ENCODE measurements at regions not wholly inside any gene's neighbourhood (a gene's known extent, or its start where the extent isn't known, plus 50 kb on each side); places are given as distances from the start of the nearest gene placed in this dataset.

GRCh38 chr2:41759880-41760279 is 287.9 kb upstream of the PKDCC start:
- ATAC-seq (ENCODE audit: low read depth) = no peak
- no peaks in the 10 kb centered on the region for H3K36me3 Mint-ChIP-seq

GRCh38 chr2:41763141-41763540 is 284.7 kb upstream of the PKDCC start:
- Mint-ChIP-seq H3K36me3 (no peaks in the 10 kb centered on the region), H3K27ac (no peak overlapping the region), H3K4me1 (no peaks in the 10 kb centered on the region), H3K9me3 (no peaks in the 10 kb centered on the region), H3K4me3 (no peak overlapping the region), H3K27me3 (peaks cover 1% of the 10 kb centered on the region)
- DNase-seq (ENCODE audit: low spot score in 2 of 2) (no peak), ATAC-seq (ENCODE audit: low read depth) (no peak)

More at GRCh38 chr2:41759880-41760279, 287.9 kb upstream of the PKDCC start:
- Mint-ChIP-seq H3K9me3 (no peaks in the 10 kb centered on the region), H3K4me3 (no peak overlapping the region), H3K27ac (no peak overlapping the region), H3K27me3 (peaks cover 5% of the 10 kb centered on the region), H3K4me1 (no peaks in the 10 kb centered on the region)
- no peak for DNase-seq (ENCODE audit: low spot score in 2 of 2)

- no peaks in the 10 kb centered on the region for H3K36me3 Mint-ChIP-seq
- H3K27ac Mint-ChIP-seq = no peak overlapping the region
- no peak overlapping the region for H3K4me3 Mint-ChIP-seq
- H3K27me3 Mint-ChIP-seq = no peaks in the 10 kb centered on the region
- no peak for DNase-seq (ENCODE audit: low spot score in 2 of 2)
- no peaks in the 10 kb centered on the region for H3K4me1 Mint-ChIP-seq
- ATAC-seq (ENCODE audit: low read depth) = no peak
- no peaks in the 10 kb centered on the region for H3K9me3 Mint-ChIP-seq
These were observed 283.7 kb upstream of the PKDCC start for GRCh38 chr2:41764131-41764530.

- H3K27ac Mint-ChIP-seq = no peak overlapping the region
- H3K4me3 Mint-ChIP-seq = no peak overlapping the region
- H3K4me1 Mint-ChIP-seq = no peaks in the 10 kb centered on the region
- H3K9me3 Mint-ChIP-seq = no peaks in the 10 kb centered on the region
- peaks cover 6% of the 10 kb centered on the region for H3K27me3 Mint-ChIP-seq
- ATAC-seq (ENCODE audit: low read depth) (no peak), DNase-seq (ENCODE audit: low spot score in 2 of 2) (no peak)
- no peaks in the 10 kb centered on the region for H3K36me3 Mint-ChIP-seq
These were observed 282.9 kb upstream of the PKDCC start for GRCh38 chr2:41764919-41765318.

- no peaks in the 10 kb centered on the region for H3K9me3 Mint-ChIP-seq
- ATAC-seq (ENCODE audit: low read depth) = no peak
These were observed 279.5 kb upstream of the PKDCC start for GRCh38 chr2:41768310-41768709.

GRCh38 chr2:41771710-41772109 is 276.1 kb upstream of the PKDCC start:
- Mint-ChIP-seq H3K36me3 (no peaks in the 10 kb centered on the region), H3K27ac (no peak overlapping the region), H3K4me3 (no peak overlapping the region), H3K27me3 (peaks cover 13% of the 10 kb centered on the region), H3K4me1 (no peaks in the 10 kb centered on the region), H3K9me3 (no peaks in the 10 kb centered on the region)
- ATAC-seq (ENCODE audit: low read depth) (no peak), DNase-seq (ENCODE audit: low spot score in 2 of 2) (no peak)

More at GRCh38 chr2:41768310-41768709, 279.5 kb upstream of the PKDCC start:
- DNase-seq (ENCODE audit: low spot score in 2 of 2) = no peak
- H3K27ac Mint-ChIP-seq = no peak overlapping the region
- H3K4me3 Mint-ChIP-seq = no peak overlapping the region
- H3K36me3 Mint-ChIP-seq = no peaks in the 10 kb centered on the region
- H3K4me1 Mint-ChIP-seq = no peaks in the 10 kb centered on the region
- peaks cover 9% of the 10 kb centered on the region for H3K27me3 Mint-ChIP-seq

- H3K4me3 Mint-ChIP-seq = no peak overlapping the region
- ATAC-seq (ENCODE audit: low read depth) (no peak), DNase-seq (ENCODE audit: low spot score in 2 of 2) (no peak)
- no peaks in the 10 kb centered on the region for H3K36me3 Mint-ChIP-seq
- no peaks in the 10 kb centered on the region for H3K9me3 Mint-ChIP-seq
- H3K27me3 Mint-ChIP-seq = peaks cover 13% of the 10 kb centered on the region
- no peaks in the 10 kb centered on the region for H3K4me1 Mint-ChIP-seq
- no peak overlapping the region for H3K27ac Mint-ChIP-seq
These were observed 275.1 kb upstream of the PKDCC start for GRCh38 chr2:41772697-41773096.

- no peak for DNase-seq (ENCODE audit: low spot score in 2 of 2)
- ATAC-seq (ENCODE audit: low read depth) = no peak
- H3K9me3 Mint-ChIP-seq = no peaks in the 10 kb centered on the region
- no peak overlapping the region for H3K4me3 Mint-ChIP-seq
- peaks cover 13% of the 10 kb centered on the region for H3K27me3 Mint-ChIP-seq
- H3K36me3 Mint-ChIP-seq = no peaks in the 10 kb centered on the region
- H3K4me1 Mint-ChIP-seq = no peaks in the 10 kb centered on the region
- H3K27ac Mint-ChIP-seq = no peak overlapping the region
These were observed 273.7 kb upstream of the PKDCC start for GRCh38 chr2:41774011-41774605.

GRCh38 chr2:41775366-41776025 is 272.3 kb upstream of the PKDCC start:
- H3K27me3 Mint-ChIP-seq = peaks cover 6% of the 10 kb centered on the region
- H3K4me3 Mint-ChIP-seq = no peak overlapping the region
- ATAC-seq (ENCODE audit: low read depth) (no peak), DNase-seq (ENCODE audit: low spot score in 2 of 2) (no peak)
- no peak overlapping the region for H3K27ac Mint-ChIP-seq
- no peaks in the 10 kb centered on the region for H3K36me3 Mint-ChIP-seq
- H3K9me3 Mint-ChIP-seq = no peaks in the 10 kb centered on the region
- H3K4me1 Mint-ChIP-seq = no peaks in the 10 kb centered on the region

GRCh38 chr2:41779888-41780287 is 267.9 kb upstream of the PKDCC start:
- Mint-ChIP-seq H3K4me3 (no peak overlapping the region), H3K27me3 (no peaks in the 10 kb centered on the region), H3K9me3 (no peaks in the 10 kb centered on the region), H3K36me3 (no peaks in the 10 kb centered on the region), H3K27ac (no peak overlapping the region), H3K4me1 (no peaks in the 10 kb centered on the region)
- ATAC-seq (ENCODE audit: low read depth) = no peak
- DNase-seq (ENCODE audit: low spot score in 2 of 2) = no peak

- no peaks in the 10 kb centered on the region for H3K4me1 Mint-ChIP-seq
- H3K9me3 Mint-ChIP-seq = no peaks in the 10 kb centered on the region
- H3K36me3 Mint-ChIP-seq = no peaks in the 10 kb centered on the region
- peak; percentile 25 to 40 for DNase-seq (ENCODE audit: low spot score in 2 of 2)
- peaks cover 5% of the 10 kb centered on the region for H3K27me3 Mint-ChIP-seq
- no peak overlapping the region for H3K4me3 Mint-ChIP-seq
- no peak for ATAC-seq (ENCODE audit: low read depth)
- no peak overlapping the region for H3K27ac Mint-ChIP-seq
These were observed 265.3 kb upstream of the PKDCC start for GRCh38 chr2:41782306-41783158.

GRCh38 chr2:41784496-41784895 is 263.3 kb upstream of the PKDCC start:
- DNase-seq (ENCODE audit: low spot score in 2 of 2) (no peak), ATAC-seq (ENCODE audit: low read depth) (no peak)
- H3K4me3 Mint-ChIP-seq = no peak overlapping the region
- H3K9me3 Mint-ChIP-seq = no peaks in the 10 kb centered on the region
- H3K27ac Mint-ChIP-seq = no peak overlapping the region
- H3K36me3 Mint-ChIP-seq = no peaks in the 10 kb centered on the region
- H3K27me3 Mint-ChIP-seq = peaks cover 10% of the 10 kb centered on the region
- no peaks in the 10 kb centered on the region for H3K4me1 Mint-ChIP-seq

- no peak for DNase-seq (ENCODE audit: low spot score in 2 of 2)
- Mint-ChIP-seq H3K4me1 (no peaks in the 10 kb centered on the region), H3K27me3 (peaks cover 10% of the 10 kb centered on the region), H3K9me3 (no peaks in the 10 kb centered on the region), H3K36me3 (no peaks in the 10 kb centered on the region), H3K4me3 (no peak overlapping the region), H3K27ac (no peak overlapping the region)
- ATAC-seq (ENCODE audit: low read depth) = no peak
These were observed 262.4 kb upstream of the PKDCC start for GRCh38 chr2:41785251-41786022.

GRCh38 chr2:41791523-41791922 is 256.3 kb upstream of the PKDCC start:
- no peaks in the 10 kb centered on the region for H3K9me3 Mint-ChIP-seq
- no peak overlapping the region for H3K4me3 Mint-ChIP-seq
- H3K27me3 Mint-ChIP-seq = peaks cover 8% of the 10 kb centered on the region
- H3K27ac Mint-ChIP-seq = no peak overlapping the region
- ATAC-seq (ENCODE audit: low read depth) (no peak), DNase-seq (ENCODE audit: low spot score in 2 of 2) (no peak)
- H3K4me1 Mint-ChIP-seq = no peaks in the 10 kb centered on the region
- no peaks in the 10 kb centered on the region for H3K36me3 Mint-ChIP-seq

Measured in memory B cell (primary cell).